Fibroblast of the conjunctiva (primary cell): ENCODE measurements at regions not wholly inside any gene's neighbourhood (a gene's known extent, or its start where the extent isn't known, plus 50 kb on each side); places are given as distances from the start of the nearest gene placed in this dataset.
"Not testable (repeated sequence)": the region's sequence is repeated elsewhere in the genome, so short reads cannot be mapped to it uniquely, and the experiment has no call there.

ENCODE experiments used
- DNase-seq: peaks from one replicate; pipeline ENCODE4 v3.0.0-alpha.2; 2010; ENCODE audit warnings: low read depth

DNA sequence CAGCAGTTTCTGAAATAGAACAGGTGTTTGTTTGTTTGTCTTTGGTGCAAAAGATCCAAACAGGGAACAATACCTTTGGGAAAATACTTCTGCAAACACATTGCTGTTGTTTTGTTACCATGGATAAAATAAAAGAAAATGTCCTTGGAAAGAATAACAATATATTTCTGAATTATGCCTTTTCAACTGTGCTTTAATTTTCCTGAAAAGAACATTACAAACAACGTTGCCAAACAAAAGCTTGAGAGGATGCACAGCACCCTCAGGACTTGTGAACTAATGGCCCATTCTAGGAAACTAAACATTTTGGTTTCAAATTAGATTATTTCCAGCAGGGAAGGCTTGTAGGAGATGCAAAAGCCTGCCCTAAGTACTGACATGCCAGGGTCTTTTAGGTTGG lies 967.2 kb downstream of the TLE4 start:
- DNase-seq, result no peak

DNA sequence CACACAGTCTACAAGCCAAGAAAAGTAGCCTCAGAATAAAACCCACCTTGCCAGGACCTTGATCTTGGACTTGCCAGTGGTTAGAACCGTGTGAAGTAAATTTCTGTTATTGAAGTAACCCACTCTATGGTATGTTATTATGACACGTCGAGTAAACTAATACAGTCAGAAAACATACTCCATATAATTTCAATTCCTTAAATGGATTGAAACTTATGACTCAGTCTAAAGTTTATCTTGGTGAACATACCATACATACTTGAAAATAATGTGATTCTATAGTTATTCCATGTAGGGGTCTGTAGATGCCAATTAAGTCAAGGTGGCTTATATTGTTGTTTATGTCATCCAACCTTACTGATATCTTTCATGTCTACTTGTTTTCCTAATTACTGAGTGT lies 950.7 kb downstream of the TLE4 start:
- no peak for DNase-seq

GRCh38 chr9:80521151-80521550 lies 949.4 kb downstream of the TLE4 start:
- DNase-seq, result no peak

- DNase-seq, result no peak
These were observed 948.5 kb downstream of the TLE4 start for GRCh38 chr9:80520231-80520630.

GRCh38 chr9:80518441-80518840 lies 946.7 kb downstream of the TLE4 start:
- DNase-seq, result no peak

- no peak for DNase-seq
These were observed 944.9 kb downstream of the TLE4 start for GRCh38 chr9:80516679-80517078.

DNA sequence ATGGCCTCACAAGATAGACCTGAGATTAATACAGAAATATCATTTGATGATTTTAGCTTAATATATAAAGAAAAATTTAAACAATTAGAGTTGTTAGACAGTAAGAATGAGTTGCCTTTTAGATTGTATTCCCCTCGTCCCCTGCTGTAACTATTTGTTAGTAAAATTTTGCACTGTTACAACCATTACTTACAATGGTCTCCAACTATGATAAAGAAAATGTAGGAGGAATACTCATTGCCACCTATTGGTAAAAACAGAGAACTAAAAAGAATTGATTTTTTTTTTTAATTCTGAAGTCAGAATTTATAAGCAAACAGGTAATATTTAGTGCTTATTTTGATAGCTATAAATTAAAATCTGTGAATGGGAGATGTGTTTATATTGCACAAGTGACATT lies 937.6 kb downstream of the TLE4 start:
- no peak for DNase-seq

DNA sequence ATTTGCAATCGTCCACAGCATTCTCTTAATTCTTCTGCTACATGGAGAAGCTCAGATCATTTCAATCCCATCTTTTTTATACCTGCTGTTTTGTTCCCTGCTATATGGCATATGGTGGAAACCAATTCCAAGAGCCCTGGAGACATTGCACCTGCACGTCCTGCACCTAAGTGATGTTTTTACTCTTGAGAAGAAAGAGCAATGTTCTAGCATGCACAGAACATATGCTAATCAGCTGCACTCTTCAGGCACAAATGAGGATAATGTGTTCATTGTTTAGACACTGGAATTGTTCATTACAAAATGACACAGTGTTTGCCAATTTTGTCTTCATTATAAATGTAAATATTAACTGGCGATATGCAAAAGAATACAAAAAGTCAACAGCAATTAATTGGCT lies 935.8 kb downstream of the TLE4 start:
- DNase-seq, result no peak

GRCh38 chr9:80504601-80505230 lies 933.0 kb downstream of the TLE4 start:
- DNase-seq, result peak; percentile 4

- no peak for DNase-seq
These were observed 932.0 kb downstream of the TLE4 start for GRCh38 chr9:80503671-80504281.

DNA sequence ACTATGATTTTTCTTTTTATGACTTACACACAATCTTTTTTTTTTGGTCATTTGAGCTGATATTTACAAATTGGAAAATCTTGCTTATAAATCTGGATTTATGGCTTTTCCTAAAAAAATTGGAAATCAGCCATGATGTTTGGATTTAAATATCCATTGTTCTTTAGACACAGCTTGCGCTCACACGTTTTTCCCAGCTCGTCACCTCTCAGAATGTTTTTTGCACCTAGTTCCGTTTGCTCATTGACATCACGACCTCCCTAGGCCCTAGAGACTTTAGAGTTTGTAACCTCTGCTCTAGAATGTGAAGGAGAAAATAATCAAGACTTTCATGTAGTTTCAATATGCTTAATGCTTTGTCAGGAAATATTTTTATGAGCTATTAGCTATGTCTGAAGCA lies 930.5 kb downstream of the TLE4 start:
- DNase-seq, result no peak

- DNase-seq, result no peak
These were observed 929.9 kb downstream of the TLE4 start for GRCh38 chr9:80501635-80502034.

DNA sequence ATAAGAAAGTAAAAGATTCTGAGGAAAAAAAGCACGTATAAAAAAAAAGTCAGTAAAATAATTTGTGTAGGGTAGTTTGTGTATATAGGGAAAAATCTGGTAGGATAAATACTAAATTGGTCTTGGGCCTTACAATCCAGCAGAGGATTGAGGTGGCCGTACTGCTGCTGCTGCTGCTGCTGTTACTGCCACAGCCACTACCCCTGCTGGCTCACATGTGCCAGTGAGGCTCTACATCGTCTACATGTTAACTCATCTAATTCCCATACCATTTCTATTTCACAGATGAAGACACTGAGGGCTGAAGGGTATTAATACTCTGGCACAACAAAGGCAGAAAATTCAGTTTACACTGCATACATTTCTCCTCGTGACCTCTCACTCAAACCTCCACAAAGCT lies 928.5 kb downstream of the TLE4 start:
- no peak for DNase-seq

DNA sequence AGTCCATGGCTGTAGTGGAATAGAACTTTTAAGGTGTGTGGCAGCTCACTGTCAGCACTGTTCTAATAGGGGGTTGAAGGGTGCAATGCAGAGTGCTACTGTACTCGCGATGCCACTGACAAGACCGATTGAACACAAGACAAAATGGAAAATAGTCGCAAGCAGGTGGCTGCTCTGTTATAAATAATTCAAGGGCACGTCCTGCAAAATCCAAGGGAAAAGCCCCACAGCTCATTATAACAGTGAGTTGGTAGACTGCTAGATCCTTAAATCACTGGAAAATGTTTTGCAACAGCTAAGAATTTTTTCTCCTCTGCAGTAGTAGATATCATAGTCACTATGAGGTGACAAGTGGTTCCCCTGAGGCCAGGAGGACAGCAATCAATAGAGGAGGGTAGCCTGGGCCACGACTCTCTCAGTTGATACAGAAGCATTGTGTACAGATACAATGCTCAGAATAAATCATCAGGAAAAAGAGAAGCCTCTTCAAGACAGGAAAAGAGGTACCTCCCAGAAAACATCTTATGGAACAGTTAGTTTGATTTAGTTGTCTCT lies 926.3 kb downstream of the TLE4 start:
- DNase-seq, result no peak

- no peak for DNase-seq
These were observed 925.3 kb downstream of the TLE4 start for GRCh38 chr9:80496901-80497556.

- no peak for DNase-seq
These were observed 921.5 kb downstream of the TLE4 start for GRCh38 chr9:80493258-80493657.

DNA sequence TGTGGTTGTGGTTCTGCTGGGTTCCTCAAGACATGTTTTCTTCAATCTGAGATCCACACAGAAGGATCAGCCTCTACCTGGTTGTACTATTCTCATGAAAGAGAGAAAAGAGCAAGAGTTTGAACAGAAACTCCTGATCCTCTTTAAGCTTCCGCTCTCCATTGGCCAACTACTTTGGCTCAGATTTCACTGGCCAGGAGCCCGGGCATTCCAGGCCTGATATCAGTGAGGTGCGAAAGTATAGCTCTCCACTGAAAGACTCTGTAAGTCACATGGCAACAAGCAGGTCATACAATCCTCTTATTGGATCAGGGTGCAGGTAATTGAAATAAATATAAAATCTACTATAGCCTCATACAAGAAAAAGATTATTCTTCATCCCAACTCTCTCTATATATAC lies 920.5 kb downstream of the TLE4 start:
- DNase-seq, result no peak

DNA sequence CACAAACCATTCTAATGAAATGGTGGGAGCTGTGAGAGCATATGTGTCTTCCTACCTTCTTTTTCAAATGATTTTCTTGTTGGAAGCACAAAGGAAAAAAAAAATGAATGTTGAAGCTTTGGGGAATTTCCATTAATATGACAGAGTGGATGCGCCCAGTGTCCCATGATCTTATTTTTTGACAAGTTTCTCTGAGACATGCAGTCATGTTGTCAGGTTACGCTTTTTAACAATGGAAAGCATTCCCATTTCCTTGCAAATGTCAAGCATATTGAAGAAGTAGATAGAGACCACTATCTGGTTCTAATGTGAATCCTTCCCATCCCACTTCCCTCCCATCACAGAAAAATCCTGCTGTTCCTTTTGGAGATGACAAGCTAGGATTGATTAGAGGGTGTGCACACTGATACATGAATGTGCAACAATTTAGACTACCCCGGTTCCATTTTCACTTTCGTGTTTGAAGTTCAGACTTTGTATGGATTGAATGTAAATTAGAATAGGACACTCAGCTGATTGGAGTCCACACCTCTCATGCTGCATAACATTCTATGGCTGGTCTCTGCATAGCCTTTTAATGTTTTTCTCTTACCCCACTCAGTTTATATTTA lies 919.4 kb downstream of the TLE4 start:
- DNase-seq, result no peak

- DNase-seq, result no peak
These were observed 917.6 kb downstream of the TLE4 start for GRCh38 chr9:80489329-80489728.

DNA sequence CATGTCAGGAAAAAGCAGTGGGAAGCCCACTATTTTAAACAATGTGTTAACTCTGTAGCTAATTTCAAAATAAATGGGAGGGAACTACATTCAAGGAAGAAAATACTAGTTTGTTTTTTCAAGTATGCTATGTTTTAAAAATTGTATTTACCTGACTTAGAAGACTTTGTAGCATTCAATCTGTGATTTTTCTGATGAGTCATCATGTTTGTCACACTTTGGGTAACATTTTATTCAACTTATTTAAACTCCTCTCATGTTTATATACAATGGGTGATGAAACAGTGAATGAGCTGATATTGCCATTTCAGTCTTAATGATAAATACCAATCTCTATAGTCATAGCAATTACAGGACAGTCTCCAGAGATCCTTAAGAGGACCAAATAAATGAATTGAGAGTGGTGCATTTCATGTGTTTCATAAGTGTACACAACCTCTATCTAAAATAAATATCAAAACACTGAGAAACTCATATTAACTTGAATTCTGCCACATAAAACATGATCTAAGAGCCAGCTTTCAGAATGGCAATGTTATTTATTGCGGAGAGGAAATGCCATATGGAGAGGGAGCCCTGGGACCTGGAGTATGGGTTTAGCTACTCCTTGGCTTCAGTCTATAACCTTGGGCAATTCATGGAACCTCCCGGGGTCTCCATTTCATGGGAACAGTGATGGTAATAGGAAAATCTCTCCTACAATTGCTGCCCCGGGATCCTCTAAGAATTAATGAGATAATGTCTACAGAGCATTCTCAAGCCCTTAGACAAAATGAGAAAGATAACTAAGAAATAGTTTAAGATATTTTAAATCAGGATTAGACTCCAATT lies 913.9 kb downstream of the TLE4 start:
- DNase-seq, result no peak

DNA sequence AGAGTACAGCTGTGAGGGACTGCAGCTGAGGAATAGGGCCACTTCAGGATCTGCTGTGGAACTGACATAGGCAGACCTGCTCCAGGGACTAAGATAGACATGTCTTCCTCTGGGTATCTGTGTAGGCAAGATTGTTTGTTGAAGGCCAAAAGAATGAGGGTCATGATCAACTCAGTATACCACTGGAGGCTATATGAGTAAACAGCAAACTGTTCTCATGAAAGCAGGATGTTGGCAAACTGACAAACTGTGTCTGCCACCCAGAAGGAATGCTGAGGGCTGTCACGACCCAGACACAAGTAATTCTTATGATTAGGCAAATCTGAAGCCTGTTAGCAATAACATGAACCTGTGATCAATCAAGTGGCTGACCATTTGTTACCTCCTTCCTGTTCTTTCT lies 910.5 kb downstream of the TLE4 start:
- not testable (repeated sequence) for DNase-seq

- DNase-seq, result no peak
These were observed 895.9 kb downstream of the TLE4 start for GRCh38 chr9:80467632-80468031.
